ENCODE measurements at regions not wholly inside any gene's neighbourhood (a gene's known extent, or its start where the extent isn't known, plus 50 kb on each side); places are given as distances from the start of the nearest gene placed in this dataset.

DNA sequence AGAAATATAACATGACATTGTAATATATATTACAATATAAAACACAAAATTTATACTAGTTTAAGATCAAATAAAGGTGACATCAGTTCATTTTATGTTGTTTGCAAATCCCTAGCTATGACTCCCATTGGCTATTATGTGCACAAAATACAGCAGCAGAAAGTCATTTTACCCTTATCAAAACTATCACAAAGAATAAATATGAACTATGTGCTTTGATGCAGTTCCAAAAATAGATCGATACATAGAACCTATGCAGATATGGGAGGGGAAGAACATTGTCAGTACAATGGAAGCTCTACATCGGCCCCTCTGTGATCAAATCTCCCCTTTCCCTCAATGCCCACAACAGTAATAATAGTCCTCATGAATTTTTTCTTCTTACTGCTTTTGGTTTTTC is 1038.1 kb upstream of the PCDH20 start:
- no peak for FAIRE-seq
- in situ Hi-C loops (cut with MboI), result no loop called here
- intact Hi-C loops (cut with micrococcal nuclease; ENCODE audit: unreplicated experiment), result no loop called here
- DNase-seq (ENCODE audit: low read depth, low spot score), result no peak
- no TSS peak for BruUV-seq (replicated peaks)
- H3K9ac ChIP-seq (ENCODE audit: control insufficient read depth, insufficient read depth, low read length), result no peak overlapping the region
- no peaks in the 10 kb centered on the region for H3K9me3 ChIP-seq (replicated peaks; ENCODE audit: control insufficient read depth, insufficient read depth, low read length)
- no peak overlapping the region for H3K27ac ChIP-seq (ENCODE audit: control insufficient read depth, insufficient read depth)
- ATAC-seq, result no peak
- H3K4me3 ChIP-seq, result no peak overlapping the region
- H4K20me1 ChIP-seq (ENCODE audit: control insufficient read depth, insufficient read depth), result no peaks in the 10 kb centered on the region
- RAD21 ChIA-PET (ENCODE audit: unreplicated experiment), result no interaction called here
- CTCF ChIA-PET, result interaction anchor here (0.5 to 0.9 kb wide), 2 partner anchors 10 to 296 kb away, joined by 3 to 4 read pairs; no protein-coding TSS in a partner anchor
- no peak overlapping the region for H3K4me2 ChIP-seq (ENCODE audit: control insufficient read depth, insufficient read depth)
- H3K4me1 ChIP-seq (ENCODE audit: control insufficient read depth, insufficient read depth, low read length), result no peaks in the 10 kb centered on the region
- H3K27me3 ChIP-seq (replicated peaks in 1 of 2; ENCODE audit: control insufficient read depth in 2 of 2, insufficient read depth in 2 of 2, low read length in 1 of 2), result no peaks in the 10 kb centered on the region
- H3K36me3 ChIP-seq (ENCODE audit: control insufficient read depth in 2 of 2, insufficient read depth in 2 of 2, low read length in 1 of 2), result no peaks in the 10 kb centered on the region
- no peak overlapping the region for H2AFZ ChIP-seq (ENCODE audit: control insufficient read depth, low read depth, low read length)
- SMC1A ChIA-PET (ENCODE audit: uncharacterized antibody, unreplicated experiment), result interaction anchor here (1.5 to 2.9 kb wide), 2 partner anchors 9 to 10 kb away, joined by 6 to 7 read pairs; no protein-coding TSS in a partner anchor
- no peak for TF ChIP-seq MYB (IDR thresholded peaks at IDR 0.05; ENCODE audit: borderline replicate concordance, low read depth, low read length)
- TF ChIP-seq, protein P1, sequence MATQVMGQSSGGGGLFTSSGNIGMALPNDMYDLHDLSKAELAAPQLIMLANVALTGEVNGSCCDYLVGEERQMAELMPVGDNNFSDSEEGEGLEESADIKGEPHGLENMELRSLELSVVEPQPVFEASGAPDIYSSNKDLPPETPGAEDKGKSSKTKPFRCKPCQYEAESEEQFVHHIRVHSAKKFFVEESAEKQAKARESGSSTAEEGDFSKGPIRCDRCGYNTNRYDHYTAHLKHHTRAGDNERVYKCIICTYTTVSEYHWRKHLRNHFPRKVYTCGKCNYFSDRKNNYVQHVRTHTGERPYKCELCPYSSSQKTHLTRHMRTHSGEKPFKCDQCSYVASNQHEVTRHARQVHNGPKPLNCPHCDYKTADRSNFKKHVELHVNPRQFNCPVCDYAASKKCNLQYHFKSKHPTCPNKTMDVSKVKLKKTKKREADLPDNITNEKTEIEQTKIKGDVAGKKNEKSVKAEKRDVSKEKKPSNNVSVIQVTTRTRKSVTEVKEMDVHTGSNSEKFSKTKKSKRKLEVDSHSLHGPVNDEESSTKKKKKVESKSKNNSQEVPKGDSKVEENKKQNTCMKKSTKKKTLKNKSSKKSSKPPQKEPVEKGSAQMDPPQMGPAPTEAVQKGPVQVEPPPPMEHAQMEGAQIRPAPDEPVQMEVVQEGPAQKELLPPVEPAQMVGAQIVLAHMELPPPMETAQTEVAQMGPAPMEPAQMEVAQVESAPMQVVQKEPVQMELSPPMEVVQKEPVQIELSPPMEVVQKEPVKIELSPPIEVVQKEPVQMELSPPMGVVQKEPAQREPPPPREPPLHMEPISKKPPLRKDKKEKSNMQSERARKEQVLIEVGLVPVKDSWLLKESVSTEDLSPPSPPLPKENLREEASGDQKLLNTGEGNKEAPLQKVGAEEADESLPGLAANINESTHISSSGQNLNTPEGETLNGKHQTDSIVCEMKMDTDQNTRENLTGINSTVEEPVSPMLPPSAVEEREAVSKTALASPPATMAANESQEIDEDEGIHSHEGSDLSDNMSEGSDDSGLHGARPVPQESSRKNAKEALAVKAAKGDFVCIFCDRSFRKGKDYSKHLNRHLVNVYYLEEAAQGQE (IDR thresholded peaks at IDR 0.05; ENCODE audit: low read depth, low read length), result no peak
- TF ChIP-seq, protein P2, sequence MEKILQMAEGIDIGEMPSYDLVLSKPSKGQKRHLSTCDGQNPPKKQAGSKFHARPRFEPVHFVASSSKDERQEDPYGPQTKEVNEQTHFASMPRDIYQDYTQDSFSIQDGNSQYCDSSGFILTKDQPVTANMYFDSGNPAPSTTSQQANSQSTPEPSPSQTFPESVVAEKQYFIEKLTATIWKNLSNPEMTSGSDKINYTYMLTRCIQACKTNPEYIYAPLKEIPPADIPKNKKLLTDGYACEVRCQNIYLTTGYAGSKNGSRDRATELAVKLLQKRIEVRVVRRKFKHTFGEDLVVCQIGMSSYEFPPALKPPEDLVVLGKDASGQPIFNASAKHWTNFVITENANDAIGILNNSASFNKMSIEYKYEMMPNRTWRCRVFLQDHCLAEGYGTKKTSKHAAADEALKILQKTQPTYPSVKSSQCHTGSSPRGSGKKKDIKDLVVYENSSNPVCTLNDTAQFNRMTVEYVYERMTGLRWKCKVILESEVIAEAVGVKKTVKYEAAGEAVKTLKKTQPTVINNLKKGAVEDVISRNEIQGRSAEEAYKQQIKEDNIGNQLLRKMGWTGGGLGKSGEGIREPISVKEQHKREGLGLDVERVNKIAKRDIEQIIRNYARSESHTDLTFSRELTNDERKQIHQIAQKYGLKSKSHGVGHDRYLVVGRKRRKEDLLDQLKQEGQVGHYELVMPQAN (conservative IDR thresholded peaks at IDR 0.05), result no peak
- no peak for TF ChIP-seq MEF2A (IDR thresholded peaks at IDR 0.05; ENCODE audit: insufficient read depth, low read depth, low read length)
- no peak for TF ChIP-seq ZSCAN29 (IDR thresholded peaks at IDR 0.05)
- no peak for TF ChIP-seq TARDBP (IDR thresholded peaks at IDR 0.05; ENCODE audit: borderline replicate concordance)
- no peak for TF ChIP-seq SMAD1 (IDR thresholded peaks at IDR 0.05; ENCODE audit: low read depth, partially characterized antibody)
- TF ChIP-seq, protein P3, sequence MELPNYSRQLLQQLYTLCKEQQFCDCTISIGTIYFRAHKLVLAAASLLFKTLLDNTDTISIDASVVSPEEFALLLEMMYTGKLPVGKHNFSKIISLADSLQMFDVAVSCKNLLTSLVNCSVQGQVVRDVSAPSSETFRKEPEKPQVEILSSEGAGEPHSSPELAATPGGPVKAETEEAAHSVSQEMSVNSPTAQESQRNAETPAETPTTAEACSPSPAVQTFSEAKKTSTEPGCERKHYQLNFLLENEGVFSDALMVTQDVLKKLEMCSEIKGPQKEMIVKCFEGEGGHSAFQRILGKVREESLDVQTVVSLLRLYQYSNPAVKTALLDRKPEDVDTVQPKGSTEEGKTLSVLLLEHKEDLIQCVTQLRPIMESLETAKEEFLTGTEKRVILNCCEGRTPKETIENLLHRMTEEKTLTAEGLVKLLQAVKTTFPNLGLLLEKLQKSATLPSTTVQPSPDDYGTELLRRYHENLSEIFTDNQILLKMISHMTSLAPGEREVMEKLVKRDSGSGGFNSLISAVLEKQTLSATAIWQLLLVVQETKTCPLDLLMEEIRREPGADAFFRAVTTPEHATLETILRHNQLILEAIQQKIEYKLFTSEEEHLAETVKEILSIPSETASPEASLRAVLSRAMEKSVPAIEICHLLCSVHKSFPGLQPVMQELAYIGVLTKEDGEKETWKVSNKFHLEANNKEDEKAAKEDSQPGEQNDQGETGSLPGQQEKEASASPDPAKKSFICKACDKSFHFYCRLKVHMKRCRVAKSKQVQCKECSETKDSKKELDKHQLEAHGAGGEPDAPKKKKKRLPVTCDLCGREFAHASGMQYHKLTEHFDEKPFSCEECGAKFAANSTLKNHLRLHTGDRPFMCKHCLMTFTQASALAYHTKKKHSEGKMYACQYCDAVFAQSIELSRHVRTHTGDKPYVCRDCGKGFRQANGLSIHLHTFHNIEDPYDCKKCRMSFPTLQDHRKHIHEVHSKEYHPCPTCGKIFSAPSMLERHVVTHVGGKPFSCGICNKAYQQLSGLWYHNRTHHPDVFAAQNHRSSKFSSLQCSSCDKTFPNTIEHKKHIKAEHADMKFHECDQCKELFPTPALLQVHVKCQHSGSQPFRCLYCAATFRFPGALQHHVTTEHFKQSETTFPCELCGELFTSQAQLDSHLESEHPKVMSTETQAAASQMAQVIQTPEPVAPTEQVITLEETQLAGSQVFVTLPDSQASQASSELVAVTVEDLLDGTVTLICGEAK (IDR thresholded peaks at IDR 0.05; ENCODE audit: borderline replicate concordance), result no peak
- no peak for TF ChIP-seq RELA (IDR thresholded peaks at IDR 0.05; ENCODE audit: borderline replicate concordance, partially characterized antibody)
- TF ChIP-seq KAT2A (conservative IDR thresholded peaks at IDR 0.05; ENCODE audit: control insufficient read depth, low read depth, low read length), result no peak
- TF ChIP-seq NFYB (IDR thresholded peaks at IDR 0.05; ENCODE audit: insufficient read depth, low read depth, low read length), result no peak
- WGBS (ENCODE audit: insufficient coverage, insufficient replicate concordance, low lambda C conversion rate, missing lambda C conversion rate), result 28% methylated on average over 2 of the region's 2 CpGs
- POLR2A ChIA-PET, result no interaction called here
- no peaks in the 10 kb centered on the region for H3K79me2 ChIP-seq (ENCODE audit: control insufficient read depth, insufficient read depth, low read length)
